GM23338 (cell line): ENCODE measurements at regions not wholly inside any gene's neighbourhood (a gene's known extent, or its start where the extent isn't known, plus 50 kb on each side); places are given as distances from the start of the nearest gene placed in this dataset.

Source experiments
- ATAC-seq: fragments of 200-7000 bp; cut with Tn5 transposase; 3 replicates; pipeline ENCODE4 v1.9.1; 2020
- DNase-seq: peaks from one replicate; pipeline ENCODE4 v3.0.0-alpha.2; 2015; ENCODE audit warnings: low spot score
- H2AFZ ChIP-seq: fragments of 200-600 bp; sonication (generic); 2 replicates; pipeline ENCODE4 v1.8.0; 2016; ENCODE audit warnings: antibody characterized with exemption, mild to moderate bottlenecking, moderate library complexity
- H3F3A ChIP-seq: fragments of 200-600 bp; sonication (generic); replicated peaks from 2 replicates; pipeline ENCODE4 v1.8.0; 2017; ENCODE audit warnings: antibody characterized with exemption, mixed run types, low read depth
- H3K27ac ChIP-seq: fragments of 200-600 bp; sonication (generic); 2 replicates; pipeline ENCODE4 v1.6.1; 2016; ENCODE audit warnings: low read depth
- H3K27me3 ChIP-seq: fragments of 200-600 bp; sonication (generic); 2 replicates; pipeline ENCODE4 v1.8.0; 2016; ENCODE audit warnings: mild to moderate bottlenecking, mixed run types, moderate library complexity; ENCODE audit not compliant: insufficient read depth
- H3K36me3 ChIP-seq: fragments of 200-600 bp; sonication (generic); 2 replicates; pipeline ENCODE4 v1.8.0; 2016; ENCODE audit warnings: mild to moderate bottlenecking; ENCODE audit not compliant: insufficient read depth
- H3K4me1 ChIP-seq: fragments of 200-600 bp; sonication (generic); 2 replicates; pipeline ENCODE4 v1.8.0; 2016; ENCODE audit warnings: mild to moderate bottlenecking, moderate library complexity; ENCODE audit not compliant: insufficient read depth
- H3K4me2 ChIP-seq: fragments of 200-600 bp; sonication (generic); 2 replicates; pipeline ENCODE4 v1.7.1; 2017; ENCODE audit warnings: mixed run types
- H3K4me3 ChIP-seq: fragments of 200-600 bp; sonication (generic); 2 replicates; pipeline ENCODE4 v1.6.1; 2016; ENCODE audit warnings: mixed run types
- H3K79me2 ChIP-seq: fragments of 200-600 bp; sonication (generic); replicated peaks from 2 replicates; pipeline ENCODE4 v1.8.0; 2017; ENCODE audit warnings: mild to moderate bottlenecking; ENCODE audit not compliant: insufficient read depth
- H3K9me2 ChIP-seq: fragments of 200-600 bp; sonication (generic); 2 replicates; pipeline ENCODE4 v1.8.0; 2017; ENCODE audit not compliant: insufficient read depth
- H4K20me1 ChIP-seq: fragments of 200-600 bp; sonication (generic); replicated peaks from 2 replicates; pipeline ENCODE4 v1.8.0; 2017; ENCODE audit warnings: mild to moderate bottlenecking; ENCODE audit not compliant: insufficient read depth
- H3K27ac Mint-ChIP-seq: 2 replicates; pipeline ENCODE4 v1.8.0; 2020; ENCODE audit warnings: inconsistent platforms, mild to moderate bottlenecking, moderate library complexity, mixed read lengths
- H3K27me3 Mint-ChIP-seq: 3 replicates; pipeline ENCODE4 v1.8.0; 2022; ENCODE audit warnings: low read depth, mild to moderate bottlenecking, moderate library complexity, mixed read lengths, inconsistent platforms; ENCODE audit not compliant: insufficient read depth, poor library complexity
- H3K36me3 Mint-ChIP-seq: 3 replicates; pipeline ENCODE4 v1.8.0; 2021; ENCODE audit warnings: low read depth, mild to moderate bottlenecking, inconsistent platforms, moderate library complexity, mixed read lengths
- H3K4me1 Mint-ChIP-seq: 3 replicates; pipeline ENCODE4 v1.8.0; 2020; ENCODE audit warnings: mild to moderate bottlenecking, inconsistent platforms, mixed read lengths
- H3K4me3 Mint-ChIP-seq: 3 replicates; pipeline ENCODE4 v1.8.0; 2021; ENCODE audit warnings: moderate library complexity, mild to moderate bottlenecking, inconsistent platforms, mixed read lengths
- H3K9me3 Mint-ChIP-seq: 3 replicates; pipeline ENCODE4 v1.8.0; 2020; ENCODE audit warnings: moderate library complexity, mild to moderate bottlenecking, inconsistent platforms, mixed read lengths
- EZH2phosphoT487 ChIP-seq: fragments of 200-600 bp; sonication (generic); IDR thresholded peaks from one replicate; pipeline ENCODE4 v1.8.1; 2018; ENCODE audit warnings: antibody characterized with exemption; ENCODE audit not compliant: unreplicated experiment
- JUNB ChIP-seq: IDR thresholded peaks from one replicate; pipeline ENCODE4 v1.6.1; 2016; ENCODE audit warnings: antibody characterized with exemption; ENCODE audit not compliant: unreplicated experiment
- POLR2AphosphoS5 ChIP-seq: IDR thresholded peaks from 2 replicates; pipeline ENCODE4 v1.6.1; 2016; ENCODE audit warnings: antibody characterized with exemption, low read depth
- STAT1 ChIP-seq: IDR thresholded peaks from one replicate; pipeline ENCODE4 v1.6.1; 2016; ENCODE audit warnings: antibody characterized with exemption; ENCODE audit not compliant: unreplicated experiment
- ZNF114 ChIP-seq: fragments of 250-450 bp; sonication (Bioruptor Pico); IDR thresholded peaks from 2 replicates; pipeline ENCODE4 v1.5.0; 2020; ENCODE audit warnings: mild to moderate bottlenecking, moderate library complexity
- TF ChIP-seq, protein P1 (sequence below): fragments of 250-450 bp; sonication (Bioruptor Pico); IDR thresholded peaks from 2 replicates; pipeline ENCODE4 v1.5.0; 2020; ENCODE audit warnings: mild to moderate bottlenecking, moderate library complexity

DNA sequence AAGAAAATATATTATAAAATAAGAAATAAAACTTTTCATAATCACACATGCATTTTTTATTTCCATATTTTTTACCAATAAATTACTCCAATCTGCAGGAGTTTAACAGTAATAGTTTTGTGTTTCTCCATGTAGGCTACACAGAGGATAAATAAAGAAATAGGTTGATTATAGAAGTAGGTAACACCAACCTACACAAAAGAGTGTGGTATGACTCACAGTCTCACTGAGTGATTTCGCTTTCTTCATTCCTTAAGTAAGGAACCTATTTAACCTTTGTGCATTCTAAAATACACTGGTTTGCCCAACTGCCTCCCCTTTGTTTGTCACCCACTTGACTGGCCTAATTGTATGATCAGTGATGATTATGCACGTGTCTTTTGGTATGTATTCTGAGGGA, 244.2 kb upstream of the RIMS1 start:
- Histone ChIP-seq H3F3A (no peaks in the 10 kb centered on the region), H3K36me3 (no peaks in the 10 kb centered on the region), H3K27me3 (no peaks in the 10 kb centered on the region), H4K20me1 (no peaks in the 10 kb centered on the region), H3K79me2 (no peaks in the 10 kb centered on the region), H2AFZ (peak overlapping the region; percentile 86; the same call in 1 of the 2 replicates), H3K4me3 (no peak overlapping the region), H3K4me2 (no peak overlapping the region), H3K4me1 (no peaks in the 10 kb centered on the region), H3K27ac (no peak overlapping the region), H3K9me2 (peaks cover 2% of the 10 kb centered on the region; the same call in 1 of the 2 replicates)
- Mint-ChIP-seq H3K36me3 (no peaks in the 10 kb centered on the region), H3K27me3 (no peaks in the 10 kb centered on the region), H3K27ac (no peak overlapping the region), H3K4me1 (no peaks in the 10 kb centered on the region), H3K4me3 (no peak overlapping the region), H3K9me3 (no peaks in the 10 kb centered on the region)
- DNase-seq (no peak), ATAC-seq (no peak)
- TF ChIP-seq EZH2phosphoT487 = no peak
- TF ChIP-seq, protein P1, sequence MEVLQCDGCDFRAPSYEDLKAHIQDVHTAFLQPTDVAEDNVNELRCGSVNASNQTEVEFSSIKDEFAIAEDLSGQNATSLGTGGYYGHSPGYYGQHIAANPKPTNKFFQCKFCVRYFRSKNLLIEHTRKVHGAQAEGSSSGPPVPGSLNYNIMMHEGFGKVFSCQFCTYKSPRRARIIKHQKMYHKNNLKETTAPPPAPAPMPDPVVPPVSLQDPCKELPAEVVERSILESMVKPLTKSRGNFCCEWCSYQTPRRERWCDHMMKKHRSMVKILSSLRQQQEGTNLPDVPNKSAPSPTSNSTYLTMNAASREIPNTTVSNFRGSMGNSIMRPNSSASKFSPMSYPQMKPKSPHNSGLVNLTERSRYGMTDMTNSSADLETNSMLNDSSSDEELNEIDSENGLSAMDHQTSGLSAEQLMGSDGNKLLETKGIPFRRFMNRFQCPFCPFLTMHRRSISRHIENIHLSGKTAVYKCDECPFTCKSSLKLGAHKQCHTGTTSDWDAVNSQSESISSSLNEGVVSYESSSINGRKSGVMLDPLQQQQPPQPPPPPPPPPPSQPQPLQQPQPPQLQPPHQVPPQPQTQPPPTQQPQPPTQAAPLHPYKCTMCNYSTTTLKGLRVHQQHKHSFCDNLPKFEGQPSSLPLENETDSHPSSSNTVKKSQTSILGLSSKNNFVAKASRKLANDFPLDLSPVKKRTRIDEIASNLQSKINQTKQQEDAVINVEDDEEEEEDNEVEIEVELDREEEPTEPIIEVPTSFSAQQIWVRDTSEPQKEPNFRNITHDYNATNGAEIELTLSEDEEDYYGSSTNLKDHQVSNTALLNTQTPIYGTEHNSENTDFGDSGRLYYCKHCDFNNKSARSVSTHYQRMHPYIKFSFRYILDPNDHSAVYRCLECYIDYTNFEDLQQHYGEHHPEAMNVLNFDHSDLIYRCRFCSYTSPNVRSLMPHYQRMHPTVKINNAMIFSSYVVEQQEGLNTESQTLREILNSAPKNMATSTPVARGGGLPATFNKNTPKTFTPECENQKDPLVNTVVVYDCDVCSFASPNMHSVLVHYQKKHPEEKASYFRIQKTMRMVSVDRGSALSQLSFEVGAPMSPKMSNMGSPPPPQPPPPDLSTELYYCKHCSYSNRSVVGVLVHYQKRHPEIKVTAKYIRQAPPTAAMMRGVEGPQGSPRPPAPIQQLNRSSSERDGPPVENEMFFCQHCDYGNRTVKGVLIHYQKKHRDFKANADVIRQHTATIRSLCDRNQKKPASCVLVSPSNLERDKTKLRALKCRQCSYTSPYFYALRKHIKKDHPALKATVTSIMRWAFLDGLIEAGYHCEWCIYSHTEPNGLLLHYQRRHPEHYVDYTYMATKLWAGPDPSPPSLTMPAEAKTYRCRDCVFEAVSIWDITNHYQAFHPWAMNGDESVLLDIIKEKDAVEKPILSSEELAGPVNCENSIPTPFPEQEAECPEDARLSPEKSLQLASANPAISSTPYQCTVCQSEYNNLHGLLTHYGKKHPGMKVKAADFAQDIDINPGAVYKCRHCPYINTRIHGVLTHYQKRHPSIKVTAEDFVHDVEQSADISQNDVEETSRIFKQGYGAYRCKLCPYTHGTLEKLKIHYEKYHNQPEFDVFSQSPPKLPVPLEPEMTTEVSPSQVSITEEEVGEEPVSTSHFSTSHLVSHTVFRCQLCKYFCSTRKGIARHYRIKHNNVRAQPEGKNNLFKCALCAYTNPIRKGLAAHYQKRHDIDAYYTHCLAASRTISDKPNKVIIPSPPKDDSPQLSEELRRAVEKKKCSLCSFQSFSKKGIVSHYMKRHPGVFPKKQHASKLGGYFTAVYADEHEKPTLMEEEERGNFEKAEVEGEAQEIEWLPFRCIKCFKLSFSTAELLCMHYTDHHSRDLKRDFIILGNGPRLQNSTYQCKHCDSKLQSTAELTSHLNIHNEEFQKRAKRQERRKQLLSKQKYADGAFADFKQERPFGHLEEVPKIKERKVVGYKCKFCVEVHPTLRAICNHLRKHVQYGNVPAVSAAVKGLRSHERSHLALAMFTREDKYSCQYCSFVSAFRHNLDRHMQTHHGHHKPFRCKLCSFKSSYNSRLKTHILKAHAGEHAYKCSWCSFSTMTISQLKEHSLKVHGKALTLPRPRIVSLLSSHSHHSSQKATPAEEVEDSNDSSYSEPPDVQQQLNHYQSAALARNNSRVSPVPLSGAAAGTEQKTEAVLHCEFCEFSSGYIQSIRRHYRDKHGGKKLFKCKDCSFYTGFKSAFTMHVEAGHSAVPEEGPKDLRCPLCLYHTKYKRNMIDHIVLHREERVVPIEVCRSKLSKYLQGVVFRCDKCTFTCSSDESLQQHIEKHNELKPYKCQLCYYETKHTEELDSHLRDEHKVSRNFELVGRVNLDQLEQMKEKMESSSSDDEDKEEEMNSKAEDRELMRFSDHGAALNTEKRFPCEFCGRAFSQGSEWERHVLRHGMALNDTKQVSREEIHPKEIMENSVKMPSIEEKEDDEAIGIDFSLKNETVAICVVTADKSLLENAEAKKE (CRISPR knock-in tag) = no peak
- TF ChIP-seq POLR2AphosphoS5 = no peak

DNA sequence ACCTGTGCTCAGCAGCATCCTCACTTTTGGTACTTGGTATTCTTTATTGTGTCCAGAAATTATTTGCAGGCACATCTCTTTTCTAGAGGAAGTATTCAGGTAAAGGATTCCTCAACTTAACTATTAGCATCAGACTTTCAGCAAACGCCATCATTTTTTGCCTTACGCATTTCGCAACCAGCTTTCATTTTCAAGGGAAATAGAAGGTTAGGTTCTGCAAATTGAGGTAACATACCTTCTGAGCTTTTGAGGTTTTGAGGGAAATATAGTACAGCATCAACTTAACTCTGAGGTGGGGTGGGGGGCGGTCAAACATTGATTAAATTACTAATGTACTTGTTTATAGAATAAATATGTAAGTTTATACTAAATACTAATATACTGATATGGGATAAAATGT, 243.6 kb upstream of the RIMS1 start:
- Histone ChIP-seq H3K4me2 (no peak overlapping the region), H3K79me2 (no peaks in the 10 kb centered on the region), H3K27me3 (no peaks in the 10 kb centered on the region), H3K4me3 (no peak overlapping the region), H3K9me2 (peaks cover 3% of the 10 kb centered on the region; the same call in 1 of the 2 replicates), H3F3A (no peaks in the 10 kb centered on the region), H3K27ac (no peak overlapping the region), H2AFZ (peak overlapping the region; percentile 86; the same call in 1 of the 2 replicates), H3K36me3 (no peaks in the 10 kb centered on the region), H4K20me1 (no peaks in the 10 kb centered on the region), H3K4me1 (no peaks in the 10 kb centered on the region)
- Mint-ChIP-seq H3K4me3 (no peak overlapping the region), H3K27me3 (no peaks in the 10 kb centered on the region), H3K27ac (no peak overlapping the region), H3K4me1 (no peaks in the 10 kb centered on the region), H3K36me3 (no peaks in the 10 kb centered on the region), H3K9me3 (no peaks in the 10 kb centered on the region)
- no peak for ATAC-seq
- DNase-seq = no peak
- TF ChIP-seq JUNB = no peak
- no peak for TF ChIP-seq STAT1
- TF ChIP-seq, protein P1 (CRISPR knock-in tag) = no peak
- no peak for TF ChIP-seq EZH2phosphoT487
- no peak for TF ChIP-seq ZNF114 (CRISPR knock-in tag)
